Retina (tissue), 1 donor: ENCODE measurements at regions not wholly inside any gene's neighbourhood (a gene's known extent, or its start where the extent isn't known, plus 50 kb on each side); places are given as distances from the start of the nearest gene placed in this dataset.

Experiments
- DNase-seq: peaks from one replicate; pipeline ENCODE4 v3.0.0-alpha.2; 2016

- DNase-seq = no peak
Observed at GRCh38 chr17:36818134-36818825, 119.0 kb upstream of the LHX1 start.

GRCh38 chr17:36823850-36824677, 113.2 kb upstream of the LHX1 start:
- no peak for DNase-seq

- no peak for DNase-seq
Observed at GRCh38 chr17:36824678-36825101, 112.6 kb upstream of the LHX1 start.

- no peak for DNase-seq
Observed at GRCh38 chr17:36825113-36825512, 112.2 kb upstream of the LHX1 start.

GRCh38 chr17:36825521-36825920, 111.8 kb upstream of the LHX1 start:
- no peak for DNase-seq

- no peak for DNase-seq
Observed at GRCh38 chr17:36825951-36826350, 111.3 kb upstream of the LHX1 start.

GRCh38 chr17:36827081-36827480, 110.2 kb upstream of the LHX1 start:
- no peak for DNase-seq

- no peak for DNase-seq
Observed at GRCh38 chr17:36829676-36830075, 107.6 kb upstream of the LHX1 start.

GRCh38 chr17:36833279-36833678, 104.0 kb upstream of the LHX1 start:
- DNase-seq = no peak

GRCh38 chr17:36835036-36835435, 102.2 kb upstream of the LHX1 start:
- DNase-seq = no peak

GRCh38 chr17:36837195-36837938, 99.9 kb upstream of the LHX1 start:
- DNase-seq = no peak

GRCh38 chr17:36837939-36838272, 99.4 kb upstream of the LHX1 start:
- no peak for DNase-seq

- DNase-seq = no peak
Observed at GRCh38 chr17:36839256-36839655, 98.0 kb upstream of the LHX1 start.

GRCh38 chr17:36840796-36841195, 96.5 kb upstream of the LHX1 start:
- DNase-seq = no peak

GRCh38 chr17:36842231-36842819, 95.0 kb upstream of the LHX1 start:
- DNase-seq = no peak

- DNase-seq = no peak
Observed at GRCh38 chr17:36842963-36843558, 94.2 kb upstream of the LHX1 start.

- no peak for DNase-seq
Observed at GRCh38 chr17:36844013-36844412, 93.3 kb upstream of the LHX1 start.

GRCh38 chr17:36844601-36845000, 92.7 kb upstream of the LHX1 start:
- no peak for DNase-seq

- DNase-seq = no peak
Observed at GRCh38 chr17:36845916-36846315, 91.4 kb upstream of the LHX1 start.

GRCh38 chr17:36846410-36847292, 90.6 kb upstream of the LHX1 start:
- no peak for DNase-seq

GRCh38 chr17:36848008-36848902, 89.0 kb upstream of the LHX1 start:
- DNase-seq = no peak
